C4-2B (cell line): ENCODE measurements at regions not wholly inside any gene's neighbourhood (a gene's known extent, or its start where the extent isn't known, plus 50 kb on each side); places are given as distances from the start of the nearest gene placed in this dataset.

Experiments used
- H3K27ac ChIP-seq: fragments of 450-650 bp; 2 replicates; pipeline ENCODE4 v1.5.1; 2017
- ZFX ChIP-seq: fragments of 450-650 bp; IDR thresholded peaks from 2 replicates; pipeline ENCODE4 v1.6.1; 2017
- TF ChIP-seq, protein P1 (sequence below): fragments of 450-650 bp; conservative IDR thresholded peaks from 2 replicates; pipeline ENCODE4 v1.5.1; 2017; ENCODE audit warnings: mild to moderate bottlenecking

DNA sequence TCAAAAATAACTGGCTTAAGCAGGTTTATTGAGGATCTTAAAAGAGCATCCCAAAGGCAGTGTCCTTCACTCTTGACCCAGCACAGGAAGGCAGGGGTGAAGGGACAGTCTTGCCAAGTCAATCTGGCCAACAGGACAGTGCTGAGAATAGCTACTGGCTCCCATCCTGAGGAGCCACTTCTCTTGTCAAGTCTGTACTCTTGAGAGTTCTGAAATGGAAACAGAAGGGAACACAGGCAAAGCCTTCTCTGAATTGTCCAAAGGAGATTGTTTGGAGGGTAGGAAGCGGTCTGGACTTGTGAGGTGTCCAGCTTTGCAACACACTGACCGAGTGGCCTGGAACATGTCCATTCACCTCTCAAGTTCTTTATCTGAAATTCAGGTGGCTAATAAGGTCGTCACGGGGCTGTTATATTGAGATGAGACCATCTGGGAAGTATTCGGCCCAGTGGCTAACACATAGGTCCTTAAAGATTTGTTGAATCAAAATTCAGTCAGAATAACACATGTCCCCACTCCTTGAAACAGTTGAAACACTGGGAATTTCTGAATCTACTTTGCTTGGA, 99.5 kb upstream of the FHL2 start:
- TF ChIP-seq ZFX, result no peak
- TF ChIP-seq, protein P1, sequence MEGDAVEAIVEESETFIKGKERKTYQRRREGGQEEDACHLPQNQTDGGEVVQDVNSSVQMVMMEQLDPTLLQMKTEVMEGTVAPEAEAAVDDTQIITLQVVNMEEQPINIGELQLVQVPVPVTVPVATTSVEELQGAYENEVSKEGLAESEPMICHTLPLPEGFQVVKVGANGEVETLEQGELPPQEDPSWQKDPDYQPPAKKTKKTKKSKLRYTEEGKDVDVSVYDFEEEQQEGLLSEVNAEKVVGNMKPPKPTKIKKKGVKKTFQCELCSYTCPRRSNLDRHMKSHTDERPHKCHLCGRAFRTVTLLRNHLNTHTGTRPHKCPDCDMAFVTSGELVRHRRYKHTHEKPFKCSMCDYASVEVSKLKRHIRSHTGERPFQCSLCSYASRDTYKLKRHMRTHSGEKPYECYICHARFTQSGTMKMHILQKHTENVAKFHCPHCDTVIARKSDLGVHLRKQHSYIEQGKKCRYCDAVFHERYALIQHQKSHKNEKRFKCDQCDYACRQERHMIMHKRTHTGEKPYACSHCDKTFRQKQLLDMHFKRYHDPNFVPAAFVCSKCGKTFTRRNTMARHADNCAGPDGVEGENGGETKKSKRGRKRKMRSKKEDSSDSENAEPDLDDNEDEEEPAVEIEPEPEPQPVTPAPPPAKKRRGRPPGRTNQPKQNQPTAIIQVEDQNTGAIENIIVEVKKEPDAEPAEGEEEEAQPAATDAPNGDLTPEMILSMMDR, result no peak
- H3K27ac ChIP-seq, result no peak overlapping the region

DNA sequence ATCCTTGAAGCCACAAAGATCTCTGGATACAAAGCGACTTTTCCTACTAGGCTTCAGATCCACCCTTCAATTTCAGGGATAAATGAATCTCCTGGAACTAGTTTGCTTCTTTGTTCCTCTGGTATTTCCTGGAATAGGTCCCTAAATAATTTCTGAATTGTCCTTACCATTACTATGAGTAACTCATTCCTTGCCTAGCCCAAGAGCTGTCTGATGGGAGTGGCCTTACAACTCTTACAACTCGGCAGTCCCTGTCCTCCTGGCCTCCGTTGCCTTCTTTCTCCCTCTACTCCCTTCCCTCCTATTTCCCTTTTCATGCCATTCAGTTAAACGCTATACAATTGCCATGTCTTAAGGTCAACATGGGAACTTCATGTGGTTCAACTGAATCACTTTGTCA, 98.2 kb upstream of the FHL2 start:
- TF ChIP-seq, protein P1, result no peak
- no peak for TF ChIP-seq ZFX
- H3K27ac ChIP-seq, result no peak overlapping the region

DNA sequence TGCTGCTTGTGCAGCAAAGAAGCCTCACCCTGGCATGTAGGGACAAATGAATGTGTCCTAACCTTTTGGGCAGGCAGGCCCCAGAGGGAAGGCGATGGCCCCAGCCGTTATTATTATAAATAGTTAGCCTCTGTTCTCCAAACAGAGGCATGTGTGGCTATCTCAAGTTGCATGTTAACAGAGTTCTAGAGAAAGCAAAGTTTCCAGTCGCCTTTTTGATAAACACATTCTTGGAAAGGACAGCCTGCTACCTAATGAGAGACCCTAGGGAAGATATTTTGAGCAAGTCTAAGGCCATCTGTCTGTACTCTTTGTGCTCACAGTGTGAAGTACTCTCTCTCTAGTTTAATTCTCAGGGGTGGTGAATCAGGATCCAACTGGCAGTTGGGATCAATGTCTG, 97.4 kb upstream of the FHL2 start:
- H3K27ac ChIP-seq, result no peak overlapping the region
- no peak for TF ChIP-seq ZFX
- TF ChIP-seq, protein P1, result no peak

DNA sequence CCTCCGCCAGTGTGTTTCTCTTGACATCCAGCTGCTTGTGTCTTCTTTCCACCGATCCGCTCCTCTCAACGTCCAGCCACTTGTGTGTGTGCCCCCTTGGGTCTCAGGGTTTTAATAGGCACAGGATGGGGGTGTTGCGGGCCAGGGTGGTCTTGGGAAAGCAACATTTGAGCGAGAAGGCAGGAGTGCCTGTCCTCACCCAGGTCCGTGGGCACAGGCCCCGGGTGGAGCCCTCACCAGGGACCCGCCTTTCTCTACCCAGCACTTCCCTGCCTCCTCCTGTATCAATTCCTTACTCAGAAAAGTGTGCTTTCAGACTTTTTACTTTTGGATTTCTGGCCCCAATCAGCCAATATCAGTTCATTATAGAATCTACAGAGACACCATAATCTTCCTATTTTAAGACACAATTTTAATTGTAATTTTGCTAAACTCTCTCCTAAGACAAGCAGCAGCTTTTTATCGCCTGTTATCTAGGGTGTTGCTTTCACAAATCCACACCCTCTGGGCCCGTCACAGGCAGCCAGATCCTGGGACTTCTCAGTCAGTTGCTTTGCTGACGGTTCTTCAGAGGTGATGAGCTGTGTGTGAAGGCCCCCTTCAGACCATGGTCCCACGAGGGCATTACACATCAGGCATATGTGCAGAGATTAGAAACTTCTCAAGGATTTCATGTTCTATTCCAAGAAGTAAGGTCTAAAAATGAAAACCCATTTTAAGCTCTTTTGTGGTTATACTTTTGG, 96.0 kb upstream of the FHL2 start:
- no peak for TF ChIP-seq ZFX
- TF ChIP-seq, protein P1, result no peak
- no peak overlapping the region for H3K27ac ChIP-seq

DNA sequence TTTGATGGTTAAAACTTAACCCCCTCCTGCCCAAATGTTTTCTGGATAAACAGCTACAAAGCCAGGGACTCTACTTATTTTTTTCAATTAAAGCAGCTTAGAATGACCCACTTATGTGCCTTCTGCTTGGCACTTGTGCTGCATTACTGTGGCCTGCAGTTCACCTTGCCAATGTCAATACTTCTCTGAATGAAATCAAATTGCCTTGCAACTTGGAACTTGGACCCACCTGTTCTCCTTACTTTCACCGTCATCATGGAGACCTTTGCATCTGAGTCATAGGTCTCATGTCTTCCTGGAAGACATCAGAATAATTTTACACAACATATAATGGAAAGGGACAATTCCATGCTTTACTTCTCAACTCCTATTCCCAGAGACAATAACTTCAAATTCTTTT, 92.1 kb upstream of the FHL2 start:
- TF ChIP-seq, protein P1, result no peak
- TF ChIP-seq ZFX, result no peak
- H3K27ac ChIP-seq, result no peak overlapping the region

DNA sequence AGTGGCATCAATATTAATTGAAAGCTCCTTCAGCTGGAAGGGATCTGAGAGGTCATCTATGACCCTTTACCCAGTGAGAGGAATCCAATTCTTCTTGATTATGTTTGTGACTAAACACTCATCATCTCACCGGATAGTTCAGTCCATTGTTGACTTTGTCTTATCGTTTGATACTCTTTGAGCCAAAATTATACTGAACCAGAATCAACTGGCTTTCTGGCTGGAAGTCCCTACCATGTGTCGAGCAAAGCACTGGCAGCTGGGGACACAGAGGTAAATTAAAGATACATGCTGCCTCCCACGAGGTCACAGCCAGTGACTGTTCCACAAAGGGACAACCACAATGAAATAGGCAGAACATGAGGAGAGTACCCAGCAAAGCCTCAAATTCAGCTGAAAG, 91.4 kb upstream of the FHL2 start:
- TF ChIP-seq, protein P1, result no peak
- no peak for TF ChIP-seq ZFX
- no peak overlapping the region for H3K27ac ChIP-seq

DNA sequence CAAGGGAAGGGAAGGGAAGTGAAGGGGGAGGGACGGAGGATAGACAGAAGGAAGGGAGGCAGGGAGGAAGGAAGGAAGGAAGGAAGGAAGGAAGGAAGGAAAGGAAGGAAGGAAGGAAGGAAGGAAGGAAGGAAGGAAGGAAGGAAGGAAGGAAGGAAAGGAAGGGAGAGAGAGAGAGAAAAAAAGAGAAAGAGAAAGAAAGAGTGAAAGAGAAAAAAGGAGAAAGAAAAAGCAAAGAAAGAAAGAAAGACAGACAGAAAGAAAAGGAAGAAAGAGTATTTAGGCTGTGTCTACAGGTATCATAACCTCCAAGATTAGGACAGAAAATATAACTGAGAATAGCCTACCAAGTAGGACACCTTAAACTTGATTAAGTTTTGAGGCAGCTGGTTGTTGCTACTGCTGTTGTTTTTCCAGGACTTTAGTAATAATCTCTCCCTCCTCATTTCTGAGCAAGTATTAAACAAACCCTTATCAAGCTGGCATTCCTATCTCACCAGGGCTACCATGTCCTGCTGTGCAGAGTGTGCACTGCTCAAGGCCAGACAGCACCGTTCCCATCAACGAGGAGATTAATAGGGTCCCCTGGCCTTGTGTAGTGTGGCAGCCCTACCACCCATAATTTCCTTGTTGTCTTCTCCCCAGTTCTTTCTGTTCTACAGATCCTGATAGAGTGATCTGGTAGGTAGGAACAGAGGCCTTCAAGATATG, 90.5 kb upstream of the FHL2 start:
- TF ChIP-seq ZFX, result no peak
- TF ChIP-seq, protein P1, result no peak
- H3K27ac ChIP-seq, result no peak overlapping the region
